Hindlimb muscle (tissue), 1 donor: ENCODE measurements at regions not wholly inside any gene's neighbourhood (a gene's known extent, or its start where the extent isn't known, plus 50 kb on each side); places are given as distances from the start of the nearest gene placed in this dataset.
"Not testable (repeated sequence)": the region's sequence is repeated elsewhere in the genome, so short reads cannot be mapped to it uniquely, and the experiment has no call there.

Source experiments
- DNase-seq: peaks from one replicate; pipeline ENCODE4 v3.0.0-alpha.2; 2013

GRCh38 chr6:121695329-121695728 lies 259.9 kb downstream of the GJA1 start:
- no peak for DNase-seq

GRCh38 chr6:121697921-121698320 lies 262.5 kb downstream of the GJA1 start:
- no peak for DNase-seq

GRCh38 chr6:121698617-121699016 lies 263.2 kb downstream of the GJA1 start:
- no peak for DNase-seq

- DNase-seq: not testable (repeated sequence)
Observed at GRCh38 chr6:121703129-121703528, 267.7 kb downstream of the GJA1 start.

- peak; percentile 50 for DNase-seq
Observed at GRCh38 chr6:121711472-121711871, 276.0 kb downstream of the GJA1 start.

- no peak for DNase-seq
Observed at GRCh38 chr6:121717686-121718085, 282.2 kb downstream of the GJA1 start.

- DNase-seq: not testable (repeated sequence)
Observed at GRCh38 chr6:121720867-121721266, 285.4 kb downstream of the GJA1 start.

GRCh38 chr6:121723623-121724022 lies 288.2 kb downstream of the GJA1 start:
- no peak for DNase-seq

GRCh38 chr6:121724576-121724975 lies 289.1 kb downstream of the GJA1 start:
- no peak for DNase-seq

- DNase-seq: no peak
Observed at GRCh38 chr6:121726596-121726995, 291.1 kb downstream of the GJA1 start.

GRCh38 chr6:121730616-121731015 lies 295.2 kb downstream of the GJA1 start:
- DNase-seq: no peak

- DNase-seq: no peak
Observed at GRCh38 chr6:121731381-121731780, 295.9 kb downstream of the GJA1 start.

- no peak for DNase-seq
Observed at GRCh38 chr6:121732641-121733040, 297.2 kb downstream of the GJA1 start.

- DNase-seq: no peak
Observed at GRCh38 chr6:121733234-121733633, 297.8 kb downstream of the GJA1 start.

GRCh38 chr6:121740188-121740587 lies 304.7 kb downstream of the GJA1 start:
- DNase-seq: not testable (repeated sequence)

GRCh38 chr6:121743691-121744090 lies 308.2 kb downstream of the GJA1 start:
- no peak for DNase-seq

GRCh38 chr6:121748376-121748775 lies 312.9 kb downstream of the GJA1 start:
- no peak for DNase-seq

GRCh38 chr6:121748850-121749249 lies 313.4 kb downstream of the GJA1 start:
- no peak for DNase-seq

GRCh38 chr6:121755485-121755884 lies 320.0 kb downstream of the GJA1 start:
- DNase-seq: no peak

GRCh38 chr6:121756666-121757065 lies 321.2 kb downstream of the GJA1 start:
- no peak for DNase-seq

- no peak for DNase-seq
Observed at GRCh38 chr6:121759370-121759769, 323.9 kb downstream of the GJA1 start.

- DNase-seq: no peak
Observed at GRCh38 chr6:121760191-121760590, 324.7 kb downstream of the GJA1 start.

- DNase-seq: no peak
Observed at GRCh38 chr6:121760745-121761144, 325.3 kb downstream of the GJA1 start.

GRCh38 chr6:121764493-121764892 lies 329.0 kb downstream of the GJA1 start:
- DNase-seq: no peak

- no peak for DNase-seq
Observed at GRCh38 chr6:121765060-121765459, 329.6 kb downstream of the GJA1 start.

GRCh38 chr6:121767211-121767610 lies 331.8 kb downstream of the GJA1 start:
- DNase-seq: peak; percentile 87
